ENCODE measurements at regions not wholly inside any gene's neighbourhood (a gene's known extent, or its start where the extent isn't known, plus 50 kb on each side); places are given as distances from the start of the nearest gene placed in this dataset.

- H3K4me3 ChIP-seq (ENCODE audit: low read depth, low read length) = no peak overlapping the region
- in situ Hi-C loops (cut with HindIII; ENCODE audit: low sequenced_read_pairs) = no loop called here
- DNase-seq (ENCODE audit: low read depth, low spot score) = no peak
- no peak for TF ChIP-seq CTCF (IDR thresholded peaks at IDR 0.05; ENCODE audit: low read depth, low read length)
Measured at GRCh38 chr20:52676283-52676995, 295.7 kb upstream of the TSHZ2 start.

- H3K4me3 ChIP-seq (ENCODE audit: low read depth, low read length) = no peak overlapping the region
- no peak for DNase-seq (ENCODE audit: low read depth, low spot score)
- in situ Hi-C loops (cut with HindIII; ENCODE audit: low sequenced_read_pairs) = no loop called here
- no peak for TF ChIP-seq CTCF (IDR thresholded peaks at IDR 0.05; ENCODE audit: low read depth, low read length)
Measured at GRCh38 chr20:52675375-52675774, 296.8 kb upstream of the TSHZ2 start.

GRCh38 chr20:52668626-52669025 is 303.5 kb upstream of the TSHZ2 start:
- DNase-seq (ENCODE audit: low read depth, low spot score) = no peak
- H3K4me3 ChIP-seq (ENCODE audit: low read depth, low read length) = no peak overlapping the region
- TF ChIP-seq CTCF (IDR thresholded peaks at IDR 0.05; ENCODE audit: low read depth, low read length) = no peak
- in situ Hi-C loops (cut with HindIII; ENCODE audit: low sequenced_read_pairs) = no loop called here

- no peak for DNase-seq (ENCODE audit: low read depth, low spot score)
- H3K4me3 ChIP-seq (ENCODE audit: low read depth, low read length) = no peak overlapping the region
- no peak for TF ChIP-seq CTCF (IDR thresholded peaks at IDR 0.05; ENCODE audit: low read depth, low read length)
- in situ Hi-C loops (cut with HindIII; ENCODE audit: low sequenced_read_pairs) = no loop called here
Measured at GRCh38 chr20:52667358-52667757, 304.8 kb upstream of the TSHZ2 start.

GRCh38 chr20:52665441-52665840 is 306.7 kb upstream of the TSHZ2 start:
- DNase-seq (ENCODE audit: low read depth, low spot score) = no peak
- H3K4me3 ChIP-seq (ENCODE audit: low read depth, low read length) = no peak overlapping the region
- no peak for TF ChIP-seq CTCF (IDR thresholded peaks at IDR 0.05; ENCODE audit: low read depth, low read length)
- in situ Hi-C loops (cut with HindIII; ENCODE audit: low sequenced_read_pairs) = no loop called here

- DNase-seq (ENCODE audit: low read depth, low spot score) = no peak
- no peak for TF ChIP-seq CTCF (IDR thresholded peaks at IDR 0.05; ENCODE audit: low read depth, low read length)
- no peak overlapping the region for H3K4me3 ChIP-seq (ENCODE audit: low read depth, low read length)
- in situ Hi-C loops (cut with HindIII; ENCODE audit: low sequenced_read_pairs) = no loop called here
Measured at GRCh38 chr20:52655395-52655794, 316.8 kb upstream of the TSHZ2 start.

Measured in astrocyte of the spinal cord (primary cell).